Activated T-cell treated with anti-CD3 and anti-CD28 coated beads, Interleukin-2, amount 50 U/mL, for 4 hours (primary cell): ENCODE measurements at regions not wholly inside any gene's neighbourhood (a gene's known extent, or its start where the extent isn't known, plus 50 kb on each side); places are given as distances from the start of the nearest gene placed in this dataset.

Experiments
- ATAC-seq, 2 donors: fragments of 200-7000 bp; cut with Tn5 transposase; one replicate each; pipeline ENCODE4 v1.10.0; 2021
- DNase-seq: peaks from one replicate; pipeline ENCODE4 v3.0.0-alpha.2; 2020
- H3K27me3 Mint-ChIP-seq: one replicate; pipeline ENCODE4 v1.8.0; 2021; ENCODE audit warnings: low read depth, mixed read lengths
- H3K36me3 Mint-ChIP-seq: one replicate; pipeline ENCODE4 v1.8.0; 2022; ENCODE audit warnings: mixed read lengths; ENCODE audit not compliant: insufficient read depth
- H3K4me1 Mint-ChIP-seq: one replicate; pipeline ENCODE4 v1.8.0; 2021; ENCODE audit warnings: low read depth, mixed read lengths
- H3K4me3 Mint-ChIP-seq: one replicate; pipeline ENCODE4 v1.8.0; 2021; ENCODE audit warnings: mild to moderate bottlenecking, moderate library complexity, mixed read lengths
- H3K9me3 Mint-ChIP-seq: one replicate; pipeline ENCODE4 v1.8.0; 2021; ENCODE audit warnings: mixed read lengths

- Mint-ChIP-seq H3K36me3 (no peaks in the 10 kb centered on the region), H3K4me3 (no peak overlapping the region), H3K4me1 (no peaks in the 10 kb centered on the region), H3K27me3 (no peaks in the 10 kb centered on the region), H3K9me3 (peaks cover 19% of the 10 kb centered on the region)
- no peak for ATAC-seq
- no peak for DNase-seq
Observed at GRCh38 chr12:73414926-73415325, 1122.7 kb upstream of the ATXN7L3B start.

GRCh38 chr12:73418541-73418940, 1119.1 kb upstream of the ATXN7L3B start:
- DNase-seq, result no peak

GRCh38 chr12:73421832-73422231, 1115.8 kb upstream of the ATXN7L3B start:
- no peak overlapping the region for H3K4me3 Mint-ChIP-seq
- peaks cover 13% of the 10 kb centered on the region for H3K9me3 Mint-ChIP-seq
- DNase-seq, result no peak
- H3K36me3 Mint-ChIP-seq, result no peaks in the 10 kb centered on the region
- ATAC-seq, result peak; percentile 34 to 38
- no peaks in the 10 kb centered on the region for H3K4me1 Mint-ChIP-seq
- no peaks in the 10 kb centered on the region for H3K27me3 Mint-ChIP-seq

More at GRCh38 chr12:73418541-73418940, 1119.1 kb upstream of the ATXN7L3B start:
- Mint-ChIP-seq H3K36me3 (no peaks in the 10 kb centered on the region), H3K27me3 (no peaks in the 10 kb centered on the region), H3K4me1 (no peaks in the 10 kb centered on the region), H3K9me3 (peaks cover 19% of the 10 kb centered on the region), H3K4me3 (no peak overlapping the region)
- ATAC-seq, result no peak

- H3K27me3 Mint-ChIP-seq, result no peaks in the 10 kb centered on the region
Observed at GRCh38 chr12:73424484-73424883, 1113.2 kb upstream of the ATXN7L3B start.

GRCh38 chr12:73445658-73446324, 1091.8 kb upstream of the ATXN7L3B start:
- H3K9me3 Mint-ChIP-seq, result no peaks in the 10 kb centered on the region
- no peak overlapping the region for H3K4me3 Mint-ChIP-seq
- DNase-seq (no peak), ATAC-seq (no peak)
- H3K36me3 Mint-ChIP-seq, result no peaks in the 10 kb centered on the region
- no peaks in the 10 kb centered on the region for H3K27me3 Mint-ChIP-seq
- peaks cover 6% of the 10 kb centered on the region for H3K4me1 Mint-ChIP-seq

More at GRCh38 chr12:73424484-73424883, 1113.2 kb upstream of the ATXN7L3B start:
- Mint-ChIP-seq H3K4me3 (no peak overlapping the region), H3K4me1 (no peaks in the 10 kb centered on the region), H3K9me3 (peaks cover 13% of the 10 kb centered on the region), H3K36me3 (no peaks in the 10 kb centered on the region)
- DNase-seq, result no peak
- no peak for ATAC-seq

- Mint-ChIP-seq H3K4me3 (no peak overlapping the region), H3K9me3 (no peaks in the 10 kb centered on the region), H3K36me3 (no peaks in the 10 kb centered on the region), H3K4me1 (no peaks in the 10 kb centered on the region), H3K27me3 (no peaks in the 10 kb centered on the region)
- DNase-seq (no peak), ATAC-seq (no peak)
Observed at GRCh38 chr12:73452672-73453469, 1084.8 kb upstream of the ATXN7L3B start.

- Mint-ChIP-seq H3K9me3 (no peaks in the 10 kb centered on the region), H3K4me3 (no peak overlapping the region), H3K27me3 (no peaks in the 10 kb centered on the region), H3K4me1 (no peaks in the 10 kb centered on the region), H3K36me3 (no peaks in the 10 kb centered on the region)
- no peak for ATAC-seq
- DNase-seq, result no peak
Observed at GRCh38 chr12:73460212-73460611, 1077.4 kb upstream of the ATXN7L3B start.

GRCh38 chr12:73465106-73465505, 1072.5 kb upstream of the ATXN7L3B start:
- Mint-ChIP-seq H3K4me1 (no peaks in the 10 kb centered on the region), H3K4me3 (no peak overlapping the region), H3K27me3 (no peaks in the 10 kb centered on the region), H3K9me3 (peaks cover 7% of the 10 kb centered on the region), H3K36me3 (no peaks in the 10 kb centered on the region)
- ATAC-seq (no peak), DNase-seq (no peak)

- no peak overlapping the region for H3K4me3 Mint-ChIP-seq
- H3K27me3 Mint-ChIP-seq, result no peaks in the 10 kb centered on the region
- no peak for DNase-seq
- no peaks in the 10 kb centered on the region for H3K36me3 Mint-ChIP-seq
- H3K9me3 Mint-ChIP-seq, result peaks cover 26% of the 10 kb centered on the region
- no peak for ATAC-seq
- H3K4me1 Mint-ChIP-seq, result no peaks in the 10 kb centered on the region
Observed at GRCh38 chr12:73486256-73486655, 1051.4 kb upstream of the ATXN7L3B start.

GRCh38 chr12:73506611-73507010, 1031.0 kb upstream of the ATXN7L3B start:
- DNase-seq, result no peak
- Mint-ChIP-seq H3K4me1 (no peaks in the 10 kb centered on the region), H3K27me3 (no peaks in the 10 kb centered on the region), H3K4me3 (no peak overlapping the region), H3K36me3 (no peaks in the 10 kb centered on the region), H3K9me3 (peaks cover 10% of the 10 kb centered on the region)
- no peak for ATAC-seq

- Mint-ChIP-seq H3K4me3 (no peak overlapping the region), H3K27me3 (no peaks in the 10 kb centered on the region), H3K4me1 (no peaks in the 10 kb centered on the region), H3K9me3 (peaks cover 4% of the 10 kb centered on the region), H3K36me3 (no peaks in the 10 kb centered on the region)
- DNase-seq (no peak), ATAC-seq (no peak)
Observed at GRCh38 chr12:73514672-73515071, 1023.0 kb upstream of the ATXN7L3B start.

- Mint-ChIP-seq H3K27me3 (no peaks in the 10 kb centered on the region), H3K4me3 (no peak overlapping the region), H3K9me3 (peaks cover 19% of the 10 kb centered on the region), H3K36me3 (no peaks in the 10 kb centered on the region), H3K4me1 (no peaks in the 10 kb centered on the region)
- no peak for ATAC-seq
- no peak for DNase-seq
Observed at GRCh38 chr12:73517859-73518258, 1019.8 kb upstream of the ATXN7L3B start.

GRCh38 chr12:73529231-73529630, 1008.4 kb upstream of the ATXN7L3B start:
- H3K9me3 Mint-ChIP-seq, result peaks cover 7% of the 10 kb centered on the region
- H3K36me3 Mint-ChIP-seq, result no peaks in the 10 kb centered on the region
- no peak overlapping the region for H3K4me3 Mint-ChIP-seq
- no peaks in the 10 kb centered on the region for H3K4me1 Mint-ChIP-seq
- DNase-seq (no peak), ATAC-seq (no peak)
- peaks cover 2% of the 10 kb centered on the region for H3K27me3 Mint-ChIP-seq

GRCh38 chr12:73529954-73530353, 1007.7 kb upstream of the ATXN7L3B start:
- Mint-ChIP-seq H3K4me3 (no peak overlapping the region), H3K36me3 (no peaks in the 10 kb centered on the region), H3K27me3 (peaks cover 2% of the 10 kb centered on the region), H3K9me3 (peaks cover 7% of the 10 kb centered on the region), H3K4me1 (no peaks in the 10 kb centered on the region)
- ATAC-seq, result no peak
- no peak for DNase-seq

- no peaks in the 10 kb centered on the region for H3K4me1 Mint-ChIP-seq
- peaks cover 2% of the 10 kb centered on the region for H3K27me3 Mint-ChIP-seq
- no peak overlapping the region for H3K4me3 Mint-ChIP-seq
- H3K9me3 Mint-ChIP-seq, result peaks cover 11% of the 10 kb centered on the region
- no peaks in the 10 kb centered on the region for H3K36me3 Mint-ChIP-seq
- ATAC-seq (no peak), DNase-seq (no peak)
Observed at GRCh38 chr12:73531752-73532151, 1005.9 kb upstream of the ATXN7L3B start.
